Endothelial cell of umbilical vein (primary cell): ENCODE measurements at regions not wholly inside any gene's neighbourhood (a gene's known extent, or its start where the extent isn't known, plus 50 kb on each side); places are given as distances from the start of the nearest gene placed in this dataset.

Source experiments
- BruUV-seq: library from RNA; stranded (reverse); fragments of 400-500 nt; replicated peaks from 2 replicates; lab custom pipeline; 2021; lab: Mats Ljungman, UMichigan
- CTCF ChIA-PET: fragments of 300-600, 350-600 bp; sonication (Branson Sonifier 250); formaldehyde crosslinking; loops from one replicate; lab custom pipeline; 2021; ENCODE audit warnings: antibody characterized with exemption, inconsistent platforms; lab: Charles Lee
- POLR2A ChIA-PET: fragments of 300-600, 350-600 bp; sonication (Branson Sonifier 250); formaldehyde crosslinking; loops from one replicate; lab custom pipeline; 2021; ENCODE audit warnings: antibody characterized with exemption, inconsistent platforms; lab: Charles Lee
- DNase-seq: peaks from one replicate; pipeline ENCODE4 v3.0.0-alpha.2; 2011; ENCODE audit warnings: low read depth, low spot score
- FAIRE-seq: peaks from 2 replicates; lab custom pipeline; 2011; peaks lifted over from hg19 to GRCh38; lab: Jason Lieb, UNC
- H2AFZ ChIP-seq: 2 replicates; pipeline ENCODE4 v1.6.0; 2012; ENCODE audit warnings: low read depth, low read length, control low read depth, inconsistent platforms
- H3K27ac ChIP-seq: 2 replicates; pipeline ENCODE4 v1.5.1; 2011; ENCODE audit warnings: low read depth, mild to moderate bottlenecking, control low read depth, low read length, moderate library complexity; ENCODE audit not compliant: insufficient read depth
- H3K27me3 ChIP-seq, 2 experiments: 2 replicates each; pipeline versions ENCODE4 v1.6.0 to v1.6.1; 2011; ENCODE audit warnings: low read length in 2 of 2, mixed read lengths in 1 of 2; ENCODE audit not compliant: control insufficient read depth in 2 of 2, insufficient read depth in 2 of 2
- H3K36me3 ChIP-seq, 2 experiments: 2 replicates in 1 of 2; 3 replicates in 1 of 2; pipeline ENCODE4 v1.5.1; 2011; ENCODE audit warnings: low read length in 2 of 2, mild to moderate bottlenecking in 1 of 2, moderate library complexity in 1 of 2; ENCODE audit not compliant: control insufficient read depth in 2 of 2, insufficient read depth in 2 of 2; ENCODE audit errors: extremely low read depth in 1 of 2
- H3K4me1 ChIP-seq: 3 replicates; pipeline ENCODE4 v1.5.1; 2011; ENCODE audit warnings: mild to moderate bottlenecking, low read length; ENCODE audit not compliant: control insufficient read depth, insufficient read depth; ENCODE audit errors: extremely low read depth
- H3K4me2 ChIP-seq: 2 replicates; pipeline ENCODE4 v1.6.1; 2011; ENCODE audit warnings: low read length, control low read depth, mixed read lengths; ENCODE audit not compliant: insufficient read depth
- H3K4me3 ChIP-seq, 3 experiments: fragments of 200-600 bp in 1 of 3; sonication (generic), shearing (Covaris generic) in 1 of 3; replicated peaks in 1 of 3; 2 replicates each; pipeline ENCODE4 v1.5.1; 2011 to 2016; ENCODE audit warnings: control low read depth in 3 of 3, low read length in 3 of 3, mild to moderate bottlenecking in 2 of 3, inconsistent platforms in 1 of 3, low read depth in 1 of 3, moderate library complexity in 1 of 3; ENCODE audit not compliant: insufficient read depth in 1 of 3
- H3K79me2 ChIP-seq: 2 replicates; pipeline ENCODE4 v1.6.0; 2012; ENCODE audit warnings: low read length, inconsistent platforms; ENCODE audit not compliant: control insufficient read depth, insufficient read depth
- H3K9ac ChIP-seq: replicated peaks from 2 replicates; pipeline ENCODE3; 2011; ENCODE audit warnings: low read length, control low read depth; ENCODE audit not compliant: insufficient read depth; ENCODE audit errors: extremely low read depth
- H3K9me1 ChIP-seq: replicated peaks from 3 replicates; pipeline ENCODE4 v1.6.0; 2011; ENCODE audit warnings: mild to moderate bottlenecking, low read length; ENCODE audit not compliant: control insufficient read depth, insufficient read depth; ENCODE audit errors: extremely low read depth
- H3K9me3 ChIP-seq: replicated peaks from 2 replicates; pipeline ENCODE4 v1.5.1; 2012; ENCODE audit warnings: low read length, inconsistent platforms; ENCODE audit not compliant: control insufficient read depth, insufficient read depth
- H4K20me1 ChIP-seq: replicated peaks from 2 replicates; pipeline ENCODE3; 2011; ENCODE audit warnings: mild to moderate bottlenecking, low read length; ENCODE audit not compliant: control insufficient read depth, insufficient read depth; ENCODE audit errors: extremely low read depth
- EZH2 ChIP-seq: IDR thresholded peaks from 2 replicates; pipeline ENCODE4 v1.6.1; 2012; ENCODE audit warnings: borderline replicate concordance, low read depth, mild to moderate bottlenecking, moderate library complexity, low read length, inconsistent platforms; ENCODE audit not compliant: severe bottlenecking
- JUN ChIP-seq: IDR thresholded peaks from 2 replicates; pipeline ENCODE4 v1.6.1; 2011; ENCODE audit warnings: borderline replicate concordance, low read depth; ENCODE audit not compliant: insufficient read length, insufficient read depth
- MYC ChIP-seq: IDR thresholded peaks from one replicate; pipeline ENCODE4 v1.6.1; 2011; ENCODE audit warnings: mild to moderate bottlenecking, low read depth, low read length
- POLR2A ChIP-seq: IDR thresholded peaks from 2 replicates; pipeline ENCODE4 v1.6.1; 2012; ENCODE audit warnings: low read depth, mild to moderate bottlenecking, control low read depth, low read length
- POLR2AphosphoS5 ChIP-seq: IDR thresholded peaks from 2 replicates; pipeline ENCODE4 v1.6.1; 2012; ENCODE audit warnings: low read depth, mild to moderate bottlenecking, control low read depth, low read length, moderate library complexity; ENCODE audit not compliant: insufficient read depth
- dilution Hi-C: fragments of 300-500 bp; cut with MboI; formaldehyde crosslinking; loops from one replicate; pipeline ENCODE4 v1.15.0; 2019; ENCODE audit warnings: low sequenced_read_pairs; ENCODE audit not compliant: extremely low pct_ligation_motif_present
- intact Hi-C: fragments of 100-400 bp; cut with micrococcal nuclease; formaldehyde crosslinking; loops from one replicate; pipeline ENCODE4 v1.10.0; 2022
- TF ChIP-seq, protein P1 (sequence below), 2 donors: IDR thresholded peaks; 1 replicate in 1 of 2; 2 replicates in 1 of 2; pipeline ENCODE4 v1.5.1; 2011; ENCODE audit warnings: low read length in 2 of 2, mild to moderate bottlenecking in 2 of 2, moderate library complexity in 2 of 2, control low read depth in 1 of 2, inconsistent platforms in 1 of 2, low read depth in 1 of 2; ENCODE audit not compliant: insufficient read depth in 1 of 2; ENCODE audit errors: extremely low read depth in 1 of 2
- TF ChIP-seq, protein P2 (sequence below): IDR thresholded peaks from 2 replicates; pipeline ENCODE4 v1.6.1; 2011; ENCODE audit not compliant: insufficient read depth, insufficient read length

DNA sequence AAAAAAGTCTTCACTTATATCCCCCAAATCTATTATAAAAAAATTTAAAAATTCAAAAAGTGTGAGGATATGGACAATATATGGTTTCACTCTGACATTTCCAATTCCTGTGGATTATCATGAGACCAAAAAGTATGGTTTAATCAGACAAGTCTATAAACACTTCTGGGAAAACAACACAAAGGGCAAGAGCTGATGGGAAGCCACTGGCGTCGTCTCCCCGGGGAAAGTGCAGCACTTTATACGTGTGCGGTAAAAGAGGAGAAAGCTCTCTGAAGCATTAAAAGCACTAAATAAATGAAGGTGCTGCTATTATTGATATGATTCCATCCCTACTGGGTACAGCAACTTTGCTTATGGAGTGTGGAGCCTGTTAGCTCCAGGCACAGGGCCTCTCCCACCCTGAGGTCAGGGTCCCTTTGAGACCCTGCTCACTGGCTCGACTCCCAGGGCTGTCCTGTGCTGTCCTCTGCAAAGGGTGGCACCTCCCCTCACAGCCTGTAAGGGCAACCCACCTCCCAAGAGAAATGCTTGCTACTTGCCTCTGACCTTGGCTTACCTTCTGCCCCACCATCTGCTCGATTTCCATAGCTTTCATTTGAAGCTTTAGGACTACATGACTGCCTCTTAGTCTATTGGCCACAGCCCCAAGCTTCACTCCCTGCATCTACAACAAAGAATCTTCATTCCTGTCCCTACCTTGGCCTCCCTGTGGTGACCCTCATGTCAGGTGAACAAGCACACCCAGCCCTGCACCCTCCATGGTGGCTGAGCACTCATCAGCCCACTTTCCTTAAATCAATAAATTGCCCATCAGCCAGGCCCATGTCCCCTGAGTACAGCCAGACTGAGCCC, 248.6 kb downstream of the HNRNPD start:
- H3K27ac ChIP-seq: no peak overlapping the region
- no peaks in the 10 kb centered on the region for H3K27me3 ChIP-seq
- no peaks in the 10 kb centered on the region for H3K9me1 ChIP-seq
- intact Hi-C loops (no loop called here), dilution Hi-C loops (no loop called here)
- no peaks in the 10 kb centered on the region for H3K36me3 ChIP-seq
- H4K20me1 ChIP-seq: no peaks in the 10 kb centered on the region
- DNase-seq (no peak), FAIRE-seq (no peak)
- CTCF ChIA-PET: no interaction called here
- no peak overlapping the region for H3K9ac ChIP-seq
- no peak for TF ChIP-seq EZH2
- no peak for TF ChIP-seq POLR2AphosphoS5
- no peak for TF ChIP-seq MYC
- TF ChIP-seq, protein P1, sequence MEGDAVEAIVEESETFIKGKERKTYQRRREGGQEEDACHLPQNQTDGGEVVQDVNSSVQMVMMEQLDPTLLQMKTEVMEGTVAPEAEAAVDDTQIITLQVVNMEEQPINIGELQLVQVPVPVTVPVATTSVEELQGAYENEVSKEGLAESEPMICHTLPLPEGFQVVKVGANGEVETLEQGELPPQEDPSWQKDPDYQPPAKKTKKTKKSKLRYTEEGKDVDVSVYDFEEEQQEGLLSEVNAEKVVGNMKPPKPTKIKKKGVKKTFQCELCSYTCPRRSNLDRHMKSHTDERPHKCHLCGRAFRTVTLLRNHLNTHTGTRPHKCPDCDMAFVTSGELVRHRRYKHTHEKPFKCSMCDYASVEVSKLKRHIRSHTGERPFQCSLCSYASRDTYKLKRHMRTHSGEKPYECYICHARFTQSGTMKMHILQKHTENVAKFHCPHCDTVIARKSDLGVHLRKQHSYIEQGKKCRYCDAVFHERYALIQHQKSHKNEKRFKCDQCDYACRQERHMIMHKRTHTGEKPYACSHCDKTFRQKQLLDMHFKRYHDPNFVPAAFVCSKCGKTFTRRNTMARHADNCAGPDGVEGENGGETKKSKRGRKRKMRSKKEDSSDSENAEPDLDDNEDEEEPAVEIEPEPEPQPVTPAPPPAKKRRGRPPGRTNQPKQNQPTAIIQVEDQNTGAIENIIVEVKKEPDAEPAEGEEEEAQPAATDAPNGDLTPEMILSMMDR (IDR thresholded peaks at IDR 0.05; ENCODE audit: extremely low read depth in 1 of 2, insufficient read depth in 1 of 2, low read depth in 1 of 2, low read length in 2 of 2): no peak
- TF ChIP-seq JUN: no peak
- TF ChIP-seq, protein P2, sequence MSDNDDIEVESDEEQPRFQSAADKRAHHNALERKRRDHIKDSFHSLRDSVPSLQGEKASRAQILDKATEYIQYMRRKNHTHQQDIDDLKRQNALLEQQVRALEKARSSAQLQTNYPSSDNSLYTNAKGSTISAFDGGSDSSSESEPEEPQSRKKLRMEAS: no peak
- TF ChIP-seq POLR2A: no peak
- H3K4me2 ChIP-seq: no peak overlapping the region
- no peaks in the 10 kb centered on the region for H3K4me1 ChIP-seq
- no peaks in the 10 kb centered on the region for H3K79me2 ChIP-seq
- no peak overlapping the region for H2AFZ ChIP-seq
- H3K9me3 ChIP-seq: no peaks in the 10 kb centered on the region
- no peak overlapping the region for H3K4me3 ChIP-seq
- POLR2A ChIA-PET: no interaction called here
- BruUV-seq: no TSS peak
